HCT116 (cell line): ENCODE measurements at regions not wholly inside any gene's neighbourhood (a gene's known extent, or its start where the extent isn't known, plus 50 kb on each side); places are given as distances from the start of the nearest gene placed in this dataset.
"Not testable (repeated sequence)": the region's sequence is repeated elsewhere in the genome, so short reads cannot be mapped to it uniquely, and the experiment has no call there.

ENCODE experiments used
- ATAC-seq: fragments of 200-7000 bp; cut with Tn5 transposase; 2 replicates; pipeline ENCODE4 v1.9.1; 2020; ENCODE audit warnings: mild to moderate bottlenecking, moderate library complexity
- BruUV-seq: library from RNA; stranded (reverse); fragments of 400-500 nt; replicated peaks from 2 replicates; lab custom pipeline; 2021; lab: Mats Ljungman, UMichigan
- CTCF ChIA-PET: fragments of 300-600 bp; sonication (Branson Sonifier 250); formaldehyde crosslinking; loops from one replicate; lab custom pipeline; 2021; ENCODE audit warnings: antibody characterized with exemption; lab: Charles Lee
- POLR2A ChIA-PET: fragments of 300-600, 350-600 bp; sonication (Branson Sonifier 250); formaldehyde crosslinking; loops from one replicate; lab custom pipeline; 2021; ENCODE audit warnings: antibody characterized with exemption; lab: Charles Lee
- RAD21 ChIA-PET, 2 experiments: fragments of 300-600 bp; sonication (Branson Sonifier 250); formaldehyde crosslinking; loops; one replicate each; lab custom pipeline; 2023; ENCODE audit warnings: low total read pairs in 2 of 2; ENCODE audit not compliant: uncharacterized antibody in 2 of 2, unreplicated experiment in 2 of 2, low non-redundant PET in 1 of 2; lab: Charles Lee
- DNase-seq: peaks from one replicate; pipeline ENCODE4 v3.0.0-alpha.2; 2010; ENCODE audit warnings: low read depth, low spot score
- H2AFZ ChIP-seq: fragments of 200-600 bp; shearing (Covaris generic), sonication (generic); 2 replicates; pipeline ENCODE4 v1.6.1; 2017; ENCODE audit warnings: low read depth, mixed run types, mixed read lengths, antibody characterized with exemption, low read length; ENCODE audit not compliant: poor library complexity, severe bottlenecking
- H3K27ac ChIP-seq: 2 replicates; pipeline ENCODE4 v1.5.1; 2012; ENCODE audit warnings: low read depth, low read length
- H3K27me3 ChIP-seq: fragments of 200-600 bp; sonication (generic); 2 replicates; pipeline ENCODE4 v1.6.1; 2016; ENCODE audit warnings: mixed run types, low read length, mixed read lengths; ENCODE audit not compliant: insufficient read depth
- H3K36me3 ChIP-seq, 2 experiments: fragments of 200-500 bp in 1 of 2; fragments of 200-600 bp in 1 of 2; sonication (Bioruptor generic) in 1 of 2; sonication (generic) in 1 of 2; 2 replicates each; pipeline versions ENCODE4 v1.5.1 to v1.6.1; 2014 to 2016; ENCODE audit warnings: low read length in 2 of 2, inconsistent platforms in 1 of 2, mixed read lengths in 1 of 2, mixed run types in 1 of 2; ENCODE audit not compliant: insufficient read depth in 2 of 2, control insufficient read depth in 1 of 2
- H3K4me1 ChIP-seq, 2 experiments: fragments of 200-600 bp in 1 of 2; sonication (generic) in 1 of 2; 2 replicates each; pipeline versions ENCODE4 v1.5.1 to v1.6.1; 2012 to 2017; ENCODE audit warnings: low read length in 2 of 2, inconsistent platforms in 1 of 2, mild to moderate bottlenecking in 1 of 2, mixed read lengths in 1 of 2, mixed run types in 1 of 2, moderate library complexity in 1 of 2; ENCODE audit not compliant: insufficient read depth in 2 of 2, control insufficient read depth in 1 of 2
- H3K4me2 ChIP-seq: fragments of 200-600 bp; sonication (generic); 2 replicates; pipeline ENCODE4 v1.6.1; 2017; ENCODE audit warnings: mixed run types, low read length, mixed read lengths
- H3K4me3 ChIP-seq, 2 experiments: fragments of 200-600 bp in 1 of 2; sonication (generic) in 1 of 2; replicated peaks in 1 of 2; 2 replicates each; pipeline ENCODE4 v1.5.1; 2011 to 2016; ENCODE audit warnings: low read length in 2 of 2, control low read depth in 1 of 2, low read depth in 1 of 2, mild to moderate bottlenecking in 1 of 2, mixed read lengths in 1 of 2, mixed run types in 1 of 2
- H3K79me2 ChIP-seq: fragments of 200-600 bp; sonication (generic); 2 replicates; pipeline ENCODE4 v1.6.1; 2017; ENCODE audit warnings: mild to moderate bottlenecking, mixed run types, low read length, moderate library complexity, mixed read lengths; ENCODE audit not compliant: insufficient read depth
- H3K9ac ChIP-seq: fragments of 200-600 bp; sonication (generic); 2 replicates; pipeline ENCODE4 v1.6.1; 2016; ENCODE audit warnings: low read length, mixed read lengths
- H3K9me2 ChIP-seq: fragments of 200-600 bp; sonication (generic), shearing (Covaris generic); 2 replicates; pipeline ENCODE4 v1.6.1; 2017; ENCODE audit warnings: mixed run types, mild to moderate bottlenecking, moderate library complexity; ENCODE audit not compliant: insufficient read depth
- H3K9me3 ChIP-seq, 2 experiments: fragments of 200-500 bp in 1 of 2; fragments of 200-600 bp in 1 of 2; sonication (Bioruptor generic) in 1 of 2; sonication (generic) in 1 of 2; 2 replicates each; pipeline ENCODE4 v1.6.1; 2014 to 2017; ENCODE audit warnings: low read length in 2 of 2, mixed read lengths in 2 of 2, inconsistent platforms in 1 of 2, low read depth in 1 of 2, mild to moderate bottlenecking in 1 of 2, mixed run types in 1 of 2, moderate library complexity in 1 of 2; ENCODE audit not compliant: control insufficient read depth in 1 of 2, insufficient read depth in 1 of 2
- H4K20me1 ChIP-seq: fragments of 200-600 bp; sonication (generic), shearing (Covaris generic); 2 replicates; pipeline ENCODE4 v1.6.1; 2017; ENCODE audit warnings: mixed run types, mild to moderate bottlenecking, moderate library complexity; ENCODE audit not compliant: insufficient read depth
- CBX3 ChIP-seq: IDR thresholded peaks from 2 replicates; pipeline ENCODE4 v1.6.1; 2012; ENCODE audit warnings: low read depth
- CEBPB ChIP-seq: IDR thresholded peaks from 2 replicates; pipeline ENCODE4 v1.6.1; 2012; ENCODE audit warnings: low read depth
- EGR1 ChIP-seq: IDR thresholded peaks from 2 replicates; pipeline ENCODE4 v1.6.1; 2012; ENCODE audit warnings: low read depth
- FOSL1 ChIP-seq: IDR thresholded peaks from 2 replicates; pipeline ENCODE4 v1.6.1; 2012; ENCODE audit warnings: low read depth
- RAD21 ChIP-seq: IDR thresholded peaks from 2 replicates; pipeline ENCODE4 v1.6.1; 2012; ENCODE audit warnings: low read depth, mild to moderate bottlenecking
- SRF ChIP-seq: IDR thresholded peaks from 2 replicates; pipeline ENCODE4 v1.6.1; 2012; ENCODE audit warnings: low read depth
- YY1 ChIP-seq: IDR thresholded peaks from 2 replicates; pipeline ENCODE4 v1.6.1; 2011; ENCODE audit warnings: low read length, low read depth, moderate library complexity, mild to moderate bottlenecking; ENCODE audit not compliant: insufficient replicate concordance; ENCODE audit errors: extremely low read depth
- ZFX ChIP-seq: fragments of 450-650 bp; IDR thresholded peaks from 2 replicates; pipeline ENCODE4 v1.6.1; 2017
- intact Hi-C: fragments of 100-400 bp; cut with micrococcal nuclease; formaldehyde crosslinking; loops from 2 replicates; pipeline ENCODE4 v1.10.0; 2022
- TF ChIP-seq, protein P1 (sequence below), 3 experiments: fragments of 200-600 bp in 1 of 3; sonication (generic) in 1 of 3; IDR thresholded peaks in 2 of 3; conservative IDR thresholded peaks in 1 of 3; 2 replicates each; pipeline ENCODE4 v1.5.1; 2012 to 2017; ENCODE audit warnings: low read depth in 2 of 3, low read length in 2 of 3, antibody characterized with exemption in 1 of 3, borderline replicate concordance in 1 of 3, control low read depth in 1 of 3, mild to moderate bottlenecking in 1 of 3, mixed read lengths in 1 of 3, mixed run types in 1 of 3, moderate library complexity in 1 of 3; ENCODE audit not compliant: insufficient read depth in 1 of 3

GRCh38 chr3:124347418-124347817 lies 355.5 kb upstream of the ROPN1 start:
- DNase-seq = peak; percentile 2
- peak; percentile 58 for ATAC-seq
- RAD21 ChIA-PET = no interaction called here
- Histone ChIP-seq H3K36me3 (no peaks in the 10 kb centered on the region), H3K4me1 (no peaks in the 10 kb centered on the region), H3K9ac (no peak overlapping the region), H3K27ac (no peak overlapping the region), H3K9me3 (no peaks in the 10 kb centered on the region), H3K9me2 (no peaks in the 10 kb centered on the region), H3K79me2 (no peaks in the 10 kb centered on the region), H2AFZ (no peak overlapping the region), H3K27me3 (peaks cover 54% of the 10 kb centered on the region), H3K4me2 (no peak overlapping the region), H3K4me3 (no peak overlapping the region), H4K20me1 (no peaks in the 10 kb centered on the region; the same call in 1 of the 2 replicates)
- BruUV-seq = no TSS peak
- CTCF ChIA-PET = interaction anchor here (0.8 to 1.0 kb wide), 4 partner anchors 117 to 213 kb away, joined by 3 to 6 read pairs (median 4); no protein-coding TSS in a partner anchor
- intact Hi-C loops = no loop called here
- POLR2A ChIA-PET = interaction anchor here (1.1 kb wide), 1 partner anchor 121 kb away, joined by 3 read pairs; no protein-coding TSS in a partner anchor
- TF ChIP-seq FOSL1 = no peak
- TF ChIP-seq SRF = no peak
- TF ChIP-seq CBX3 = no peak
- TF ChIP-seq YY1 = no peak
- TF ChIP-seq, protein P1, sequence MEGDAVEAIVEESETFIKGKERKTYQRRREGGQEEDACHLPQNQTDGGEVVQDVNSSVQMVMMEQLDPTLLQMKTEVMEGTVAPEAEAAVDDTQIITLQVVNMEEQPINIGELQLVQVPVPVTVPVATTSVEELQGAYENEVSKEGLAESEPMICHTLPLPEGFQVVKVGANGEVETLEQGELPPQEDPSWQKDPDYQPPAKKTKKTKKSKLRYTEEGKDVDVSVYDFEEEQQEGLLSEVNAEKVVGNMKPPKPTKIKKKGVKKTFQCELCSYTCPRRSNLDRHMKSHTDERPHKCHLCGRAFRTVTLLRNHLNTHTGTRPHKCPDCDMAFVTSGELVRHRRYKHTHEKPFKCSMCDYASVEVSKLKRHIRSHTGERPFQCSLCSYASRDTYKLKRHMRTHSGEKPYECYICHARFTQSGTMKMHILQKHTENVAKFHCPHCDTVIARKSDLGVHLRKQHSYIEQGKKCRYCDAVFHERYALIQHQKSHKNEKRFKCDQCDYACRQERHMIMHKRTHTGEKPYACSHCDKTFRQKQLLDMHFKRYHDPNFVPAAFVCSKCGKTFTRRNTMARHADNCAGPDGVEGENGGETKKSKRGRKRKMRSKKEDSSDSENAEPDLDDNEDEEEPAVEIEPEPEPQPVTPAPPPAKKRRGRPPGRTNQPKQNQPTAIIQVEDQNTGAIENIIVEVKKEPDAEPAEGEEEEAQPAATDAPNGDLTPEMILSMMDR (IDR thresholded peaks at IDR 0.05 in 2 of 3, conservative IDR thresholded peaks at IDR 0.05 in 1 of 3; ENCODE audit: borderline replicate concordance in 1 of 3, insufficient read depth in 1 of 3, low read depth in 2 of 3, low read length in 2 of 3) = peak in 2 of 3 experiments; percentile 9 to 18; a peak in 1 of 6 replicates
- TF ChIP-seq ZFX = no peak
- no peak for TF ChIP-seq EGR1
- TF ChIP-seq RAD21 = 0 out of 2 replicates have a peak, but pooled peaks have one; percentile 16
- no peak for TF ChIP-seq CEBPB

GRCh38 chr3:124348555-124348954 lies 356.6 kb upstream of the ROPN1 start:
- peaks cover 51% of the 10 kb centered on the region for H3K27me3 ChIP-seq
- intact Hi-C loops, POLR2A ChIA-PET, H3K36me3 ChIP-seq, H3K9me3 ChIP-seq, H3K79me2 ChIP-seq, H3K27ac ChIP-seq, H3K4me2 ChIP-seq, BruUV-seq, RAD21 ChIA-PET, H3K4me1 ChIP-seq, H2AFZ ChIP-seq, CTCF ChIA-PET, DNase-seq, H3K9me2 ChIP-seq, H4K20me1 ChIP-seq, H3K4me3 ChIP-seq, ATAC-seq, H3K9ac ChIP-seq: not testable (repeated sequence)
